COLO668 (cell line): ENCODE measurements at regions not wholly inside any gene's neighbourhood (a gene's known extent, or its start where the extent isn't known, plus 50 kb on each side); places are given as distances from the start of the nearest gene placed in this dataset.
"Not testable (repeated sequence)": the region's sequence is repeated elsewhere in the genome, so short reads cannot be mapped to it uniquely, and the experiment has no call there.

Experiments
- DNase-seq: peaks from one replicate; lab custom pipeline; 2025; ENCODE audit not compliant: unreplicated experiment; lab: John Stamatoyannopoulos, UW

DNA sequence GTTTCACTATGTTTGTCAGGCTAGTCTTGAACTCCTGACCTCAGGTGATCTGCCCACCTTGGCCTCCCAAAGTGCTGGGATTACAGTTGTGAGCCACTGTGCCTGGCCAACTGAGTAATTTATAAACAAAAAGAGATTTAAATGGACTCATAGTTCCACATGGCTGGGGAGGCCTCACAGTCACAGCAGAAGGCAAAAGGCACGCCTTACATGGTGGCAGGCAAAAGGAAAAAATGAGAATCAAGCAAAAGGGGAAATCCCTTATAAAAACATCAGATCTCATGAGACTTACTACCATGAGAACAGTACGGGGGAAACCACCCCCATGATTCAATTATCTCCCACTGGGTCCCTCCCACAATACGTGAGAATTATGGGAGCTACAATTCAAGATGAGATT lies 73.2 kb upstream of the TIAM1 start:
- DNase-seq, result not testable (repeated sequence)

GRCh38 chr21:31416465-31416864 lies 72.4 kb upstream of the TIAM1 start:
- DNase-seq, result no peak

DNA sequence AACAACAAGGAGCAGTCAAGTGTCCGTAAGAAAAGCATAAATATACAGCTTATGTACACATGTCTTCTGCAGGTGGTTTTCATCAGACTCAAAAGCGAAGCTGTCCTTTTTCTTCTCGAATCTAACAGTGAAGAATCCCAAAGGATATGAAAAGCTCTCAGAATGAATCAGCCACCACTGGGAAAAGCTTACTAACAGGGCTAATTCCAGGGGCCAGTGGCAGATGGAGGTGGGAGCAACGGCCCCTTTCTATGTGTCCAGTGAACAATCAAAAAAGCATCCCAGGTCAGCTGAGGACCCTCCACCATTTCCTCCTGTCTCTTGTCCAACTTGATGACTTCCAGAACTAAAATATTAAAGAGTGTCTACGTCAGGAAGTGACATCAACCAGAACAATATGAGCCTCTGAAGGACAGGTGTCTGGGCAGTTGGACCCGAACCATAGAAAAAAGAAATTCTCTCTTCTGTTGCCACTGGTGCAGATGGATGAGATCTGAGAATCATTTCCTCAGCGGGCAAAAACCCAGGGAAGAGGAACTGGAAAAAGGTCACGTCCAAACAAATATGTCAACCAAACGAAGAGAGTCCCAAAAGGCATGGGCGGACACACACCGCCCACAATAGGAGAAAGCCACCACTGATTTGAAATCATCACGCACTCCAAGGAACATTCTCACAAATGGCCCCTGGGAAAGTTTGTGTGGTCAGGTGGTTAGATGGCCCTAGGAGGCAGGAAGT lies 70.4 kb upstream of the TIAM1 start:
- no peak for DNase-seq

DNA sequence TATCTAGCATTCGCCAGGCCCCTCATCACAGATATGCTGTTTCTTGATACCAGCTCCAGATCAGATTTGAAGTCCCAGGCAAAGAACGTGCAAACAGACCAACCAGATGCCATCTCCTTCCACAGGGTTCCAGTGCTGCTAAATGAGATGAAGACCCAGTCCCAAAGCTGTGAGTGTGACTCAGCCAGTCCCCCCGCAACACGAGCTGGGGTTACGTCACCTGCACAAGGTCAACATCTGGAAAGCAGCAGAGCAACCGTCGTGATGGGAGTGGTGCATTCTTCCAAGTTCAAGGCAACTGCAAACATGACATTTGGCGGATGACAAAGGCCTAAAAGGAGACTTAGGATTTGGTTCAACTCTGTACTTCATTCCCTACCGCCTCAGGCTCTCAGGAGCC lies 69.6 kb upstream of the TIAM1 start:
- DNase-seq, result no peak

GRCh38 chr21:31410499-31411131 lies 66.6 kb upstream of the TIAM1 start:
- no peak for DNase-seq

DNA sequence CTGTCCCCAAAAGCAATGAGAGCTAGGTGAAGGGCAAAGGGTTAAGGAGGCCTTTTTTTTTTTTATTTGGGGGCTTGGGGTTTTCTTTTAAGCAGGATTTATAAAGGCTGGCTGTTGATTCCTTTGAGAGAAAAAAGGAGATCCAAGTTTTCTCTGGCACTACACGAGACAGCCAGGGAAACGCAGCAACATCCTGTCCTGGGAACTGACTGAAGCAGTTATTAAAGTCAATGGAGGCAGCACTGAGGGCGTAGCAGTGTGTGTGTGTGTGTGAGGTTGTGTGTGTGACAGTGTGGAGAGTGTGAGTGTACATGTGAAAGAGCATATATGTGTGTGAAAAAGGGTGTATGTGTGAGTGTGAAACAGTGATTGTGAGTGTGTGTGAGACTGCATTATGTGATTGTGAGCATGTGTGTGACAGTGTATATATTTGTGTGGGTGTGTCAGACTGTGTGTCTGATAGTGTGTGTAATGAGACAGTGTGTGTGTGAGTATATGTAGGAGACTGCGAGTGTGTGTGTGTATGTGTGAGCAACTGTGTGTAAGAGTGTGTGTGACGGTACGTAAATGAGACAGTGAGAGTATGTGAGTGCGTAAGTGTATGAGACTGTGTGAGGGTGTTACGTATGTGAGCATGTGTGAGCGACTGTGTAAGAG lies 65.9 kb upstream of the TIAM1 start:
- DNase-seq, result no peak

GRCh38 chr21:31408301-31409088 lies 64.4 kb upstream of the TIAM1 start:
- DNase-seq, result no peak

GRCh38 chr21:31406510-31406909 lies 62.4 kb upstream of the TIAM1 start:
- no peak for DNase-seq

DNA sequence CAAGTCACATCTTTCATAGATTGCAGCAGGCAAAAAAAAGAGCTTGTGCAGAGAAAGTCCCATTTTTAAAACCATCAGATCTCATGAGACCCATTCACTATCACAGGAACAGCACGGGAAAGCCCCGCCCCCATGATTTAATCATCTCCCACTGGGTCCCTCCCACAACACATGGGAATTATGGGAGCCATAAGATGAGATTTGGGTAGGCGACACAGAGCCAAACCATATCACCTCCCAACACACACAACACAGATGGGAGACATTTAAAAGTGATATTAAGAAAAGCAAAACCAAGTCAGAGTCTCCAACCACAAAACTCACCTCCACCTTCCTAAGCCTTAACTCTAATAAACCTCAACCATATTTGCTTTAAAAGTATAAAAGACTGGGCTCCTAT lies 61.5 kb upstream of the TIAM1 start:
- no peak for DNase-seq

DNA sequence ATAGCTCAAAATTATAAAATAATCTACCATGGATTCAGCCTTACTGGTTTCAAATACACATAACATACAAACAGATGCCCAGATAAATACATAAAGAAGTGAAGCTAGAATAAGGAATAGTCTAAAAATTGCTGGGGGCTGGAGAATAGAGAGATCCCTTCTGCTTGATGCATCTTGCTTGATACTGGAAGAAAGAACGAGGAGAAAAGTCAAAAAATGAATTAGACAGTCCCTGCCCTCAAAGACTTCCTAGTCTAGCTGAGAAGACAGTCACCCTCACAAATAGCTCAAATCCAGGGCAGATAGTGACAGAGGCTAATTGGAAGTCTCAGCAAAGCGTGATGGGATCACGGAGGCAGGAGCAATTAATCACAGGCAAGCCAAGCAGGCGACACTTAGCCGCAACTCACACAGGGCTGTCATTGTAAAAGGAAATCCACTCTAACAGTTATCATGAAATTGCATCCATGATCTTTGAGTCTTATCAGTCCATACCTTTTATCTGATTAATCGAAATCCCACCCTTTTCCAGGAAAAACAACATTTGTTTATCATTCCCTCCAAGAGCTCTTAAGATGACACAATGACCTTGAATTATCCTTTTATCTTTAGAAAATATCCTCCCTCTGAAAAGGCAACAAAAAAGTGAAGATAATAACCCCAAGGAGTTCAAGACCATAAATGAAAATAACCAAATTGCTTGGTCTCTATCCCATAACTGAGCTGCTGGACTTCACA lies 59.7 kb upstream of the TIAM1 start:
- no peak for DNase-seq

- no peak for DNase-seq
These were observed 55.5 kb upstream of the TIAM1 start for GRCh38 chr21:31399591-31399990.

- no peak for DNase-seq
These were observed 54.5 kb upstream of the TIAM1 start for GRCh38 chr21:31398574-31398973.

GRCh38 chr21:31397939-31398338 lies 53.9 kb upstream of the TIAM1 start:
- no peak for DNase-seq

- DNase-seq, result peak; percentile 21
These were observed 53.5 kb upstream of the TIAM1 start for GRCh38 chr21:31397515-31397926.

DNA sequence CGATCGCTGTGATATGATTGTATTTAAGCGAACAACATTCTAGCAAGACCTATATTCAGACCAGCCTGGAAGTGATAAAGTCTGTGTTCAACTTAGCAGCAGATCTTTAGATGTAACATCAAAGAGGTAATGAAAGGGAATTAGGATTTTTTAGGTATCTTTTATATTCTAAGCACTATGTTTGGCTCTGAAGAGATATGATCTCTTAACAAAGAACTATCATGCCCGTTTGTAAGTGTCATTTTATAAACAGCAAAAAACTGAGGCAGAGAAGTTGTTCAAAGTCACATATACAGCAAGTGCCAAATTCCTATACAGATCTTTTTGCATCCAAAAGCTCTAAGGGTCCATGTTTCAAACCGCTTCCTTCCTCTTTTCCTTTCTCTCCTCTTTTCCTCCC lies 53.0 kb upstream of the TIAM1 start:
- DNase-seq, result no peak

DNA sequence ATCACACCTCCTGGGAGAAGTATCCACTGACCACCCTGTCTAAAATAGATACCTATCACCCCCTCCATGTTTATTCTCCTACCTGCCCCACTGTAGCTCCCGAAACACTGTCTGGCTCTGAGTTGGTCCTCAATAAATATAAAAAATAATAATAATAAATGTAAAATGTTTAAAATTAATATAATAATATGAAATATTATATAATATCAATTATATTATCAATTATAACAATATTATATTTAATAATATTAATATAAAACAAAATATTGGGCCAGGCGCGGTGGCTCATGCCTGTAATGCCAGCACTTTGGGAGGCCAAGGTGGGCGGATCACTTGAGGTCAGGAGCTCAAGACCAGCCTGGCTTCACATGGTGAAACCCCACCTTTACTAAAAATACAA lies 52.3 kb upstream of the TIAM1 start:
- no peak for DNase-seq

DNA sequence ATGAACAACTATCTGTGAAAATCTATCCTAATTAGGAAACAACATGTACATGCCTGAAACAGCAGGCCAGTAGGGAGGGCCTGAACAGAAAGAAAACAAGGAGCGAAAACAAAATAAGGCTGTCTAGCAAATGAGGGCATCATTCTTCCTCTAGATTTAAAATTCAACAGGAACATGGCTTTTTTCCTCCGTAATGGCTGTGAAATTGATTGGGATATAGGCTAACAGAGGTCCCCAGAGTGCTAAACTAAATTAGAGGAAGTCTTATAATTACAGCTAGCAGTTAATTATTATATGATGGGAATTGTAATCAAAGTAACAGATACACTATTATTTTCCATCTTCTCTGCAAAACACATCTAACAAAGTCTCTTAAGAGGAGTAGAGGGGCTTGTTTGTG lies 51.7 kb upstream of the TIAM1 start:
- no peak for DNase-seq

DNA sequence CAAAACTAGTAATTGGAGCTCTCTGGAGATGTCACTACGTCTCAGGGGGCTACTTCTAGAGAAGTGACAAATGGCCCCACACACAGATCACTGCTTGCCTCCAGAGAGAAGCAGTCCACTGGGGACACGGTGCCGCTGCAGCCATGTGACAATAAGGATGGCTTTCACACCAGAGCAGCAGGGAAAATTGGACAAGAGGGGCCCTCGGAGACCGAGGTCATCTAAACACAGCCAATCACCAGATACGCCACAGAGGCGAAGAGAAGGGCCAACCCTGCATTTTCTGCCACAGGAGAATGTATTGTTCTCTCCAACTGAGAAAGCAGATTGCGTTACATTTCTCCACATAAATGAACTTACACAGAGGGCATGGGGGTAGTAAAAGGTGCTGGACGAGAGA lies 51.2 kb upstream of the TIAM1 start:
- no peak for DNase-seq

GRCh38 chr21:31394309-31394708 lies 50.2 kb upstream of the TIAM1 start:
- no peak for DNase-seq
